ENCODE measurements at regions not wholly inside any gene's neighbourhood (a gene's known extent, or its start where the extent isn't known, plus 50 kb on each side); places are given as distances from the start of the nearest gene placed in this dataset.

DNA sequence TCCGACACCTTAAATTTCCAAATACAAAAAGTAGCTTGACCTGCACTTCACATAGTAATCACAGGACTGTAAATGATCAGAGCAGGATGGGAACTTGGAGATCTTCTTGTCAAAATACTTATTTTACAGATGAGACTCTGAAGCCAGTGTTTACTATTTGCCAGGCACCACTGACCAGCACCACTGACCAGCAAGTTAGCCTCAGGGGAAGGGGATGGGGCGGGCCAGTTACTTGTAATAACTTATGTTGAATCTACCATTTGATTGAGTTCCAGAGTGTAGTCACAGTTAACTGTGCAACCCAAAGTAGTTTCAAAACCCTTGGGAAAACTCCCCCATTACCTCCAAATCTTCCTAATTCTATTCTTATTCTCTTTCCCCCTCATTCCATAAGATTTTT is 278.4 kb downstream of the PCNX1 start:
- DNase-seq: no peak
- no peak overlapping the region for H3K27ac ChIP-seq
- H3K36me3 ChIP-seq: no peaks in the 10 kb centered on the region
- H3K27me3 ChIP-seq (ENCODE audit: low read depth): no peaks in the 10 kb centered on the region
- H3K4me1 ChIP-seq: no peaks in the 10 kb centered on the region
- no peak overlapping the region for H3K4me3 ChIP-seq
- TF ChIP-seq, protein P1, sequence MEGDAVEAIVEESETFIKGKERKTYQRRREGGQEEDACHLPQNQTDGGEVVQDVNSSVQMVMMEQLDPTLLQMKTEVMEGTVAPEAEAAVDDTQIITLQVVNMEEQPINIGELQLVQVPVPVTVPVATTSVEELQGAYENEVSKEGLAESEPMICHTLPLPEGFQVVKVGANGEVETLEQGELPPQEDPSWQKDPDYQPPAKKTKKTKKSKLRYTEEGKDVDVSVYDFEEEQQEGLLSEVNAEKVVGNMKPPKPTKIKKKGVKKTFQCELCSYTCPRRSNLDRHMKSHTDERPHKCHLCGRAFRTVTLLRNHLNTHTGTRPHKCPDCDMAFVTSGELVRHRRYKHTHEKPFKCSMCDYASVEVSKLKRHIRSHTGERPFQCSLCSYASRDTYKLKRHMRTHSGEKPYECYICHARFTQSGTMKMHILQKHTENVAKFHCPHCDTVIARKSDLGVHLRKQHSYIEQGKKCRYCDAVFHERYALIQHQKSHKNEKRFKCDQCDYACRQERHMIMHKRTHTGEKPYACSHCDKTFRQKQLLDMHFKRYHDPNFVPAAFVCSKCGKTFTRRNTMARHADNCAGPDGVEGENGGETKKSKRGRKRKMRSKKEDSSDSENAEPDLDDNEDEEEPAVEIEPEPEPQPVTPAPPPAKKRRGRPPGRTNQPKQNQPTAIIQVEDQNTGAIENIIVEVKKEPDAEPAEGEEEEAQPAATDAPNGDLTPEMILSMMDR (IDR thresholded peaks at IDR 0.05): no peak
- no peak for ATAC-seq
- intact Hi-C loops (cut with DNase I): no loop called here
- H3K9me3 ChIP-seq: no peaks in the 10 kb centered on the region

DNA sequence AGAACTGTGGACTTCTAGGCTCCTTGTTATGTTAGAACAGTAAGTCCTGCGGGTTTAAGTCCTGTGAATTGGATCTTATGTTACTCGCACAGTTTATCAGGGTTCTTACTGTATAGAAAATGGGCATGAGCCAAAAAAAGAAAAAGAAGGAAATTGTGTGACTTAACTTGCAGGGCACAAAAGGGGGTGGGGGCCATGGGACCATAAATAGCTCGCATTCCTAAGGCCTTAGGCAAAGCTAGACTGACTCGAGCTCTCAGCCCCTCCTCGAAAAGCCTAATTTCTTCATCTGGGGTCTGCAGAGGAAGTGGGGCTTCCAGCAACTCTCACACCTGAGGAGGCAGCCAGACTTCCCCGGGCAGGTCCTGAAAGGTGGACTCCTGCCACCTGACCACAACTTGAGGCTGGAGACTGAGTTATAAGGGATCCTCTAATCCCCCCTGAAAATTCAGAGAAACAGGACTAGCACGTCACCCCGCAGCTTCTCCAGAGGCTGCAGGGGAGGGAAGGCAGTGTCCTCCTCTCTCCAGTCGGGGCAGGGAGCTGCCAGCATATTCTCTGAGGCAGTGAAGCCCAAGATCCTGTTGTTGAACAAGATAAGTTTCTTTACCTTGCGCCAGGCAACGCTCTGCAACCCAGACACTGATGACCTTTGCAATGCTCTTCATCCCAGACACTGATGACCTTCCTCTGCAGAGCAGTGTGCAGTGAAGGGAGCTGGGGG is 280.5 kb downstream of the PCNX1 start:
- intact Hi-C loops (cut with DNase I): no loop called here
- Histone ChIP-seq H3K27me3 (ENCODE audit: low read depth) (no peaks in the 10 kb centered on the region), H3K9me3 (no peaks in the 10 kb centered on the region), H3K4me1 (no peaks in the 10 kb centered on the region), H3K36me3 (no peaks in the 10 kb centered on the region), H3K27ac (no peak overlapping the region), H3K4me3 (no peak overlapping the region)
- TF ChIP-seq, protein P1 (IDR thresholded peaks at IDR 0.05): no peak
- DNase-seq: no peak
- peak in 1 of 2 donors; percentile 27 for ATAC-seq

DNA sequence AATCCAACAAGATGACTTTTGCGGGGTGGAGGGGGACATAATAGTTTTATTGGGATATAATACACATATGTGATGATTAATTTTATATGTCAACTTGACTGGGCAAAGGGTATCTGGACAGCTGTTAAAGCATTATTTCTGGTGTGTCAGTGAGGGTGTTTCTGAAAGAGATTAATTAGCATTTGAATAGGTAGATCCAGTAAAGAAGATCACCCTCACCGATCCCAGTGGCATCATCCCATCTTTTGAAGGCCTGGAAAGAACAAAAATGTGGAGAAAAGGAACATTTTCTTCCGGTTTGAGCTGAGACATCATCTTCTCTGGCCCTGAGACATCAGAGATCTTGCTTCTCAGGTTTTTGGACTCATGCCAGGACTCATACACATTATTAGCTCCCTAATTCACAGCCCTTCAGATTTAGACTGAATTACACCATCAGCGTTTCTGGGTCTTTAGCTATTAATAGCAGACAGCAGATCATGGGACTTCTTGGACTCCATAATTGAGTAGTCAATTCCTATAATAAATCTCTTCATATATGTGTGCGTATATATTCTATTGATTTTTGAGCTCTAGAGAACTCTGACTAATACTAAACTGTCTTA is 283.6 kb downstream of the PCNX1 start:
- Histone ChIP-seq H3K27ac (no peak overlapping the region), H3K27me3 (ENCODE audit: low read depth) (no peaks in the 10 kb centered on the region), H3K4me3 (no peak overlapping the region), H3K4me1 (no peaks in the 10 kb centered on the region), H3K9me3 (no peaks in the 10 kb centered on the region), H3K36me3 (no peaks in the 10 kb centered on the region)
- TF ChIP-seq, protein P1 (IDR thresholded peaks at IDR 0.05): no peak
- ATAC-seq: no peak
- DNase-seq: no peak
- intact Hi-C loops (cut with DNase I): no loop called here

DNA sequence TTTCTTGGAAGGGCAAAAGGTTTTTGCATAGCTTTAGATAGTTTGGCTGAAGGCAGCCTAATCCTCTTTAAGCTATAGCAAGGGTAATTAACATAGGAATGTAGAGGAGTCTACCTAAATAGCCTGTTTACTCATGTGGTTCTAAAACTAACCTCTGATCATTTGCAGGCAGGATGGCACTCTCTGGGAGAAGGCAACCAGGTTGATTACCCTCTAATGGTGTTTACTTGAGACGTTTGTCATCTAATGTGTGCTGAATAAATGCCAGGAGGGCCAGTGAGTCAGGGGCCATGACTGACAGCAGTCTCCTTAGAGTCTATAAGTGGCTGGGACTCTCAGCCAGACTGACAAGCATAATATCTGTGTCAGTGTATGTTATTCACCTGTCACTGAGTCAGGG is 286.4 kb downstream of the PCNX1 start:
- Histone ChIP-seq H3K27ac (no peak overlapping the region), H3K4me3 (no peak overlapping the region), H3K9me3 (no peaks in the 10 kb centered on the region), H3K4me1 (no peaks in the 10 kb centered on the region), H3K27me3 (ENCODE audit: low read depth) (no peaks in the 10 kb centered on the region), H3K36me3 (no peaks in the 10 kb centered on the region)
- TF ChIP-seq, protein P1 (IDR thresholded peaks at IDR 0.05): no peak
- DNase-seq (no peak), ATAC-seq (no peak)
- intact Hi-C loops (cut with DNase I): no loop called here

DNA sequence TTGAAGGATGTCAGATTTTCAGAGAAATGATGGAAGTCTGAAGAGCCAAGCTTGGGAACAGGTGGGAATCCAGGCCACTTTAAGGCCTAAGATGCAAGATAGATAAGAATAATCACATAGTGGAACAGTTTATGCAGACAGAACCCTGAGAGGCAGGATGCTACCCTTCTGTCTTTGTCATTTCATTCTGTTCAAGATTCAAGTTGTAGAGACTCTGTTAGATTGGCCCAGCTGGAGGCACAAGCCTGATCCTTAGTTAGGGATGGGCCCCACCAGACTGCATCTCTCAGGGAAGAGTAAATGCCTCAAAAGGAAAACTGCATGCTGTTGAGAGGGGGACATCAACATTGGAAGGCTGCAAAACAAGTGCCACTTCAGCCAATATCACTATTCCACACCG is 287.0 kb downstream of the PCNX1 start:
- no peak for ATAC-seq
- Histone ChIP-seq H3K27me3 (ENCODE audit: low read depth) (no peaks in the 10 kb centered on the region), H3K27ac (no peak overlapping the region), H3K4me1 (no peaks in the 10 kb centered on the region), H3K9me3 (no peaks in the 10 kb centered on the region), H3K4me3 (no peak overlapping the region), H3K36me3 (no peaks in the 10 kb centered on the region)
- TF ChIP-seq, protein P1 (IDR thresholded peaks at IDR 0.05): no peak
- DNase-seq: no peak
- intact Hi-C loops (cut with DNase I): no loop called here
